HG03025 (cell line): ENCODE measurements at regions not wholly inside any gene's neighbourhood (a gene's known extent, or its start where the extent isn't known, plus 50 kb on each side); places are given as distances from the start of the nearest gene placed in this dataset.
A peak's percentile ranks its signal among the peaks of the same experiment; 100 is the strongest.

Experiments
- ATAC-seq: cut with Tn5 transposase; IDR thresholded peaks from one replicate; pipeline ENCODE4 v1.9.1; 2021; ENCODE audit warnings: mild to moderate bottlenecking, moderate library complexity; ENCODE audit not compliant: unreplicated experiment, low FRiP score

GRCh38 chr5:77948476-77948875 is 172.3 kb upstream of the TBCA start:
- ATAC-seq, result no peak

GRCh38 chr5:77947041-77947428 is 170.9 kb upstream of the TBCA start:
- ATAC-seq, result no peak

GRCh38 chr5:77946381-77947040 is 170.4 kb upstream of the TBCA start:
- ATAC-seq, result no peak

GRCh38 chr5:77945874-77946273 is 169.7 kb upstream of the TBCA start:
- ATAC-seq, result no peak

GRCh38 chr5:77944757-77945340 is 168.7 kb upstream of the TBCA start:
- ATAC-seq, result no peak

- no peak for ATAC-seq
Observed at GRCh38 chr5:77943851-77944250, 167.7 kb upstream of the TBCA start.

GRCh38 chr5:77942578-77943239 is 166.6 kb upstream of the TBCA start:
- ATAC-seq, result no peak

GRCh38 chr5:77937015-77937908 is 161.1 kb upstream of the TBCA start:
- peak; percentile 93 for ATAC-seq

GRCh38 chr5:77936365-77936693 is 160.2 kb upstream of the TBCA start:
- ATAC-seq, result no peak

GRCh38 chr5:77935506-77936364 is 159.6 kb upstream of the TBCA start:
- ATAC-seq, result no peak

- no peak for ATAC-seq
Observed at GRCh38 chr5:77928776-77929300, 152.7 kb upstream of the TBCA start.

GRCh38 chr5:77926337-77926736 is 150.2 kb upstream of the TBCA start:
- ATAC-seq, result no peak

GRCh38 chr5:77925503-77925902 is 149.4 kb upstream of the TBCA start:
- no peak for ATAC-seq

- ATAC-seq, result no peak
Observed at GRCh38 chr5:77924081-77924480, 147.9 kb upstream of the TBCA start.

- ATAC-seq, result no peak
Observed at GRCh38 chr5:77923666-77924065, 147.5 kb upstream of the TBCA start.

GRCh38 chr5:77921094-77921768 is 145.1 kb upstream of the TBCA start:
- ATAC-seq, result no peak

- ATAC-seq, result no peak
Observed at GRCh38 chr5:77920359-77921058, 144.4 kb upstream of the TBCA start.

- ATAC-seq, result no peak
Observed at GRCh38 chr5:77915346-77915745, 139.2 kb upstream of the TBCA start.

- ATAC-seq, result no peak
Observed at GRCh38 chr5:77912721-77913120, 136.6 kb upstream of the TBCA start.
